Embryonic facial prominence (tissue), 1 donor: ENCODE measurements at regions not wholly inside any gene's neighbourhood (a gene's known extent, or its start where the extent isn't known, plus 50 kb on each side); places are given as distances from the start of the nearest gene placed in this dataset.
"Not testable (repeated sequence)": the region's sequence is repeated elsewhere in the genome, so short reads cannot be mapped to it uniquely, and the experiment has no call there.

Experiments
- DNase-seq: peaks from one replicate; pipeline ENCODE4 v3.0.0-alpha.2; 2016; ENCODE audit errors: extremely low spot score

GRCh38 chr5:164498438-164498837 lies 993.0 kb downstream of the MAT2B start:
- DNase-seq: no peak

- DNase-seq: no peak
These were observed 995.4 kb downstream of the MAT2B start for GRCh38 chr5:164500856-164501255.

- no peak for DNase-seq
These were observed 995.9 kb downstream of the MAT2B start for GRCh38 chr5:164501344-164501743.

- peak; percentile 69 for DNase-seq
These were observed 998.8 kb downstream of the MAT2B start for GRCh38 chr5:164504141-164504772.

- no peak for DNase-seq
These were observed 1000.4 kb downstream of the MAT2B start for GRCh38 chr5:164505791-164506190.

- DNase-seq: no peak
These were observed 1012.8 kb downstream of the MAT2B start for GRCh38 chr5:164518067-164518740.

- no peak for DNase-seq
These were observed 1013.3 kb downstream of the MAT2B start for GRCh38 chr5:164518741-164519080.

- DNase-seq: no peak
These were observed 1026.9 kb downstream of the MAT2B start for GRCh38 chr5:164532235-164532900.

- DNase-seq: not testable (repeated sequence)
These were observed 1028.0 kb downstream of the MAT2B start for GRCh38 chr5:164533426-164533825.

GRCh38 chr5:164540174-164540573 lies 1034.8 kb downstream of the MAT2B start:
- no peak for DNase-seq

- no peak for DNase-seq
These were observed 1040.1 kb downstream of the MAT2B start for GRCh38 chr5:164545507-164545906.

- DNase-seq: no peak
These were observed 1048.4 kb downstream of the MAT2B start for GRCh38 chr5:164553851-164554250.

GRCh38 chr5:164555809-164556208 lies 1050.4 kb downstream of the MAT2B start:
- no peak for DNase-seq

- no peak for DNase-seq
These were observed 1054.8 kb downstream of the MAT2B start for GRCh38 chr5:164560216-164560615.

- DNase-seq: no peak
These were observed 1056.8 kb downstream of the MAT2B start for GRCh38 chr5:164561933-164562872.

GRCh38 chr5:164563370-164563769 lies 1058.0 kb downstream of the MAT2B start:
- no peak for DNase-seq

GRCh38 chr5:164573397-164573796 lies 1068.0 kb downstream of the MAT2B start:
- no peak for DNase-seq

GRCh38 chr5:164577201-164577600 lies 1071.8 kb downstream of the MAT2B start:
- DNase-seq: no peak

GRCh38 chr5:164577742-164578141 lies 1072.3 kb downstream of the MAT2B start:
- DNase-seq: no peak

GRCh38 chr5:164578401-164578800 lies 1073.0 kb downstream of the MAT2B start:
- DNase-seq: no peak

GRCh38 chr5:164578911-164579310 lies 1073.5 kb downstream of the MAT2B start:
- DNase-seq: no peak

- no peak for DNase-seq
These were observed 1074.7 kb downstream of the MAT2B start for GRCh38 chr5:164580155-164580554.
